GM21390 (cell line): ENCODE measurements at regions not wholly inside any gene's neighbourhood (a gene's known extent, or its start where the extent isn't known, plus 50 kb on each side); places are given as distances from the start of the nearest gene placed in this dataset.

Source experiments
- ATAC-seq: cut with Tn5 transposase; IDR thresholded peaks from one replicate; pipeline ENCODE4 v1.9.1; 2021; ENCODE audit not compliant: unreplicated experiment

GRCh38 chr3:154775821-154776548 lies 304.1 kb upstream of the MME start:
- no peak for ATAC-seq

- no peak for ATAC-seq
Measured at GRCh38 chr3:154766765-154767503, 313.2 kb upstream of the MME start.

GRCh38 chr3:154764856-154765640 lies 315.1 kb upstream of the MME start:
- no peak for ATAC-seq

GRCh38 chr3:154762486-154762885 lies 317.6 kb upstream of the MME start:
- ATAC-seq, result no peak

GRCh38 chr3:154759966-154760365 lies 320.2 kb upstream of the MME start:
- no peak for ATAC-seq

GRCh38 chr3:154758109-154758868 lies 321.8 kb upstream of the MME start:
- no peak for ATAC-seq

GRCh38 chr3:154753101-154753500 lies 323.1 kb upstream of the GPR149 start:
- ATAC-seq, result no peak

GRCh38 chr3:154749514-154749913 lies 319.5 kb upstream of the GPR149 start:
- no peak for ATAC-seq

GRCh38 chr3:154745929-154746328 lies 315.9 kb upstream of the GPR149 start:
- no peak for ATAC-seq

GRCh38 chr3:154745122-154745521 lies 315.1 kb upstream of the GPR149 start:
- no peak for ATAC-seq

GRCh38 chr3:154743418-154743817 lies 313.4 kb upstream of the GPR149 start:
- no peak for ATAC-seq

- no peak for ATAC-seq
Measured at GRCh38 chr3:154734468-154734867, 304.5 kb upstream of the GPR149 start.

GRCh38 chr3:154730186-154730585 lies 300.2 kb upstream of the GPR149 start:
- no peak for ATAC-seq

- no peak for ATAC-seq
Measured at GRCh38 chr3:154729741-154730140, 299.8 kb upstream of the GPR149 start.

GRCh38 chr3:154728285-154728684 lies 298.3 kb upstream of the GPR149 start:
- ATAC-seq, result no peak

- no peak for ATAC-seq
Measured at GRCh38 chr3:154720921-154721320, 290.9 kb upstream of the GPR149 start.

GRCh38 chr3:154718053-154718452 lies 288.1 kb upstream of the GPR149 start:
- ATAC-seq, result no peak

GRCh38 chr3:154716170-154716569 lies 286.2 kb upstream of the GPR149 start:
- ATAC-seq, result no peak

- no peak for ATAC-seq
Measured at GRCh38 chr3:154708554-154708953, 278.6 kb upstream of the GPR149 start.

GRCh38 chr3:154701055-154701454 lies 271.1 kb upstream of the GPR149 start:
- no peak for ATAC-seq

GRCh38 chr3:154690413-154690812 lies 260.4 kb upstream of the GPR149 start:
- peak; percentile 63 for ATAC-seq
